ACC112 (cell line): ENCODE measurements at regions not wholly inside any gene's neighbourhood (a gene's known extent, or its start where the extent isn't known, plus 50 kb on each side); places are given as distances from the start of the nearest gene placed in this dataset.

ENCODE experiments used
- H2AFZ ChIP-seq: fragments of 200-600 bp; sonication (generic); one replicate; pipeline ENCODE4 v1.6.0; 2017; ENCODE audit warnings: antibody characterized with exemption, low read length; ENCODE audit not compliant: unreplicated experiment
- H3K27ac ChIP-seq: fragments of 200-600 bp; sonication (generic); 2 replicates; pipeline ENCODE4 v1.5.1; 2014; ENCODE audit warnings: low read depth, mild to moderate bottlenecking, antibody characterized with exemption, low read length, moderate library complexity
- H3K27me3 ChIP-seq: fragments of 200-600 bp; sonication (generic); 2 replicates; pipeline ENCODE4 v1.6.1; 2014; ENCODE audit warnings: mild to moderate bottlenecking, antibody characterized with exemption, low read length, moderate library complexity, mixed read lengths; ENCODE audit not compliant: insufficient read depth
- H3K36me3 ChIP-seq: fragments of 200-600 bp; sonication (generic); 2 replicates; pipeline ENCODE4 v1.6.1; 2016; ENCODE audit warnings: mild to moderate bottlenecking, antibody characterized with exemption, low read length, moderate library complexity, mixed read lengths; ENCODE audit not compliant: insufficient read depth
- H3K4me1 ChIP-seq: fragments of 200-600 bp; sonication (generic); one replicate; pipeline ENCODE4 v1.6.1; 2016; ENCODE audit warnings: low read length, mixed read lengths; ENCODE audit not compliant: insufficient read depth, unreplicated experiment, control insufficient read depth
- H3K4me3 ChIP-seq: fragments of 200-600 bp; sonication (generic); 2 replicates; pipeline ENCODE4 v1.5.1; 2014; ENCODE audit warnings: mild to moderate bottlenecking, low read depth, low read length
- H3K79me2 ChIP-seq: fragments of 200-600 bp; sonication (generic); one replicate; pipeline ENCODE4 v1.6.0; 2016; ENCODE audit warnings: low read length; ENCODE audit not compliant: control insufficient read depth, unreplicated experiment, insufficient read depth

GRCh38 chr15:94970802-94971201 is 739.4 kb downstream of the MCTP2 start:
- peaks cover 5% of the 10 kb centered on the region for H3K4me1 ChIP-seq
- H3K79me2 ChIP-seq = no peaks in the 10 kb centered on the region
- no peak overlapping the region for H3K27ac ChIP-seq
- H3K36me3 ChIP-seq = no peaks in the 10 kb centered on the region
- no peaks in the 10 kb centered on the region for H3K27me3 ChIP-seq
- no peak overlapping the region for H2AFZ ChIP-seq
- H3K4me3 ChIP-seq = no peak overlapping the region

- no peak overlapping the region for H2AFZ ChIP-seq
- H3K27me3 ChIP-seq = no peaks in the 10 kb centered on the region
- no peak overlapping the region for H3K4me3 ChIP-seq
- H3K79me2 ChIP-seq = no peaks in the 10 kb centered on the region
- H3K36me3 ChIP-seq = no peaks in the 10 kb centered on the region
- no peak overlapping the region for H3K27ac ChIP-seq
- H3K4me1 ChIP-seq = peaks cover 5% of the 10 kb centered on the region
Measured at GRCh38 chr15:94972314-94972713, 741.0 kb downstream of the MCTP2 start.

- Histone ChIP-seq H3K4me1 (no peaks in the 10 kb centered on the region), H3K36me3 (no peaks in the 10 kb centered on the region), H3K4me3 (no peak overlapping the region), H3K79me2 (no peaks in the 10 kb centered on the region), H3K27ac (no peak overlapping the region), H3K27me3 (no peaks in the 10 kb centered on the region), H2AFZ (no peak overlapping the region)
Measured at GRCh38 chr15:94987085-94987484, 755.7 kb downstream of the MCTP2 start.

- Histone ChIP-seq H3K79me2 (no peaks in the 10 kb centered on the region), H2AFZ (no peak overlapping the region), H3K4me3 (no peak overlapping the region), H3K27me3 (no peaks in the 10 kb centered on the region), H3K27ac (no peak overlapping the region), H3K4me1 (no peaks in the 10 kb centered on the region), H3K36me3 (no peaks in the 10 kb centered on the region)
Measured at GRCh38 chr15:94991718-94992117, 760.4 kb downstream of the MCTP2 start.

- Histone ChIP-seq H3K79me2 (no peaks in the 10 kb centered on the region), H3K4me1 (no peaks in the 10 kb centered on the region), H3K4me3 (no peak overlapping the region), H2AFZ (no peak overlapping the region), H3K27me3 (no peaks in the 10 kb centered on the region), H3K27ac (no peak overlapping the region), H3K36me3 (no peaks in the 10 kb centered on the region)
Measured at GRCh38 chr15:95009635-95010034, 778.3 kb downstream of the MCTP2 start.

- Histone ChIP-seq H3K27ac (no peak overlapping the region), H3K36me3 (no peaks in the 10 kb centered on the region), H3K4me1 (peaks cover 2% of the 10 kb centered on the region), H2AFZ (no peak overlapping the region), H3K27me3 (no peaks in the 10 kb centered on the region), H3K79me2 (no peaks in the 10 kb centered on the region), H3K4me3 (no peak overlapping the region)
Measured at GRCh38 chr15:95013381-95013780, 782.0 kb downstream of the MCTP2 start.

- H3K79me2 ChIP-seq = no peaks in the 10 kb centered on the region
- H2AFZ ChIP-seq = no peak overlapping the region
- no peaks in the 10 kb centered on the region for H3K36me3 ChIP-seq
- peaks cover 12% of the 10 kb centered on the region for H3K4me1 ChIP-seq
- no peaks in the 10 kb centered on the region for H3K27me3 ChIP-seq
- no peak overlapping the region for H3K27ac ChIP-seq
- no peak overlapping the region for H3K4me3 ChIP-seq
Measured at GRCh38 chr15:95016511-95017229, 785.3 kb downstream of the MCTP2 start.

GRCh38 chr15:95017666-95018328 is 786.4 kb downstream of the MCTP2 start:
- Histone ChIP-seq H3K79me2 (no peaks in the 10 kb centered on the region), H3K27me3 (no peaks in the 10 kb centered on the region), H3K4me1 (peaks cover 12% of the 10 kb centered on the region), H3K36me3 (no peaks in the 10 kb centered on the region), H3K4me3 (no peak overlapping the region), H2AFZ (no peak overlapping the region), H3K27ac (no peak overlapping the region)

- Histone ChIP-seq H3K4me3 (no peak overlapping the region; the same call in 1 of the 2 replicates), H3K36me3 (no peaks in the 10 kb centered on the region), H3K27me3 (no peaks in the 10 kb centered on the region), H3K4me1 (peaks cover 12% of the 10 kb centered on the region), H3K27ac (peak overlapping the region; percentile 61), H3K79me2 (no peaks in the 10 kb centered on the region), H2AFZ (peak overlapping the region; percentile 55)
Measured at GRCh38 chr15:95018888-95019545, 787.7 kb downstream of the MCTP2 start.

GRCh38 chr15:95019907-95020306 is 788.5 kb downstream of the MCTP2 start:
- H3K4me1 ChIP-seq = peaks cover 12% of the 10 kb centered on the region
- H3K27ac ChIP-seq = no peak overlapping the region
- no peak overlapping the region for H2AFZ ChIP-seq
- no peaks in the 10 kb centered on the region for H3K79me2 ChIP-seq
- no peaks in the 10 kb centered on the region for H3K36me3 ChIP-seq
- H3K4me3 ChIP-seq = no peak overlapping the region
- no peaks in the 10 kb centered on the region for H3K27me3 ChIP-seq

- Histone ChIP-seq H3K27ac (no peak overlapping the region), H3K79me2 (no peaks in the 10 kb centered on the region), H3K36me3 (no peaks in the 10 kb centered on the region), H3K27me3 (no peaks in the 10 kb centered on the region), H3K4me1 (peaks cover 12% of the 10 kb centered on the region), H2AFZ (no peak overlapping the region), H3K4me3 (no peak overlapping the region)
Measured at GRCh38 chr15:95021816-95022215, 790.5 kb downstream of the MCTP2 start.
